GM21717 (cell line): ENCODE measurements at regions not wholly inside any gene's neighbourhood (a gene's known extent, or its start where the extent isn't known, plus 50 kb on each side); places are given as distances from the start of the nearest gene placed in this dataset.
"Not testable (repeated sequence)": the region's sequence is repeated elsewhere in the genome, so short reads cannot be mapped to it uniquely, and the experiment has no call there.

Source experiments
- ATAC-seq: cut with Tn5 transposase; IDR thresholded peaks from one replicate; pipeline ENCODE4 v1.9.1; 2021; ENCODE audit warnings: mild to moderate bottlenecking, moderate library complexity; ENCODE audit not compliant: unreplicated experiment

DNA sequence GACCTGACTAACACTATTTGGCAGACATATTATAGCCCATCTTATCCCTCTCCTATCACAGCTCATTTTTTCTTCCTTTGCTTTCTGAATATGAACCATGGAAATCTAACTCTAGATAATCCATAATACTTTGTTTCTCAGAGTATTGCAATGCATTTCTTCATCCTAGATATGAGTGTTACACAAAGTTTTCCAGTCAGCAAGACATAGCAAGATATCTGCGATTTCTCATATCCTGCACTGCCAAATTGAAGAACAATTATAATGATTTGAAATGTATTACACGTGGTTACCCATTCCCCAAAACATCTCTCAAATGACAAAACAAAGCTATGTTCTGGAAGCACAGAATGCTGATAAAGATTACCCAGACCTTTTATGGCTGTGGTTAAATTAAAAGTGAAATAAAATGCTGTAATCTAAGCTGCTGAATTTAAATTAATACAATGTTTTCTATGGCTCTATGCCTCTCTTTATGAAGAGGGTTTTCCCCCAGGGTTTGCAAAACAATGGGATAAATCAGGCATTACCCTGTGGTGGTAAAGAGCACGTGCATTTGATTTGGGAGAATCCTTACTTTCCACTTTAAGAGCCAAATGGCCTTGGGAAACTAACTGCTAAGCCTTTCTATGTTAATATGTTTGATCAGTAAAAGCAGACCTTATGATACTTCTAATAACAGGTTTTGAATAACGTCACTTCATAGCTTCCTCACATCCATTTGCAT lies 1291.0 kb upstream of the CNTN5 start:
- ATAC-seq, result no peak

DNA sequence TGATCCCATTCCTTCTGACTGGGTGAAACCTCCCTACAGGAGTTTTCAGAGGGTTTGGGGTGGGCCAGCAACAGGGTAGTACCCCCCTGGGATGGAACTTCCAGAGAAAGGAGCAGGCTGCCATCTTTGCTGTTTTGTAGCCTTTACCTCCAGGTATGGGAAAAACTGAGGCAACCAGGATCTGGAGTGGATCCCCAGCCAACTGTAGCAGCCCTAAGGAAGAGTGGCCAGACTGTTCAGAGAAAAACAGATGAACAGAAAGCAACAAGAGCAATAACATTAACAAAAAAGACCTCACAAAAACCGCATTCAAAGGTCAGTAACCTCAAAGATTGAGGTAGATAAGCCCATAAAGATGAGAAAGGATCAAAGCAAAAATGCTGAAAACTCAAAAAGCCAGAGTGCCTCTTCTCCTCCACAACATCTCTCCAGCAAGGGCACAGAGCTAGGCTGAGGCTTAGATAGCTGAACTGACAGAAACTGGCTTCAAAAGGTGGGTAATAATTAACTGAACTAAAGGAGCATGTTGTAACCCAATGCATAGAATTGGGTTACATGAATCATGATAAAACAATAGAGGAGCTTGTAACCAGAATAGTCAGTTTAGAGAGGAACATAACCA lies 1288.6 kb upstream of the CNTN5 start:
- no peak for ATAC-seq

DNA sequence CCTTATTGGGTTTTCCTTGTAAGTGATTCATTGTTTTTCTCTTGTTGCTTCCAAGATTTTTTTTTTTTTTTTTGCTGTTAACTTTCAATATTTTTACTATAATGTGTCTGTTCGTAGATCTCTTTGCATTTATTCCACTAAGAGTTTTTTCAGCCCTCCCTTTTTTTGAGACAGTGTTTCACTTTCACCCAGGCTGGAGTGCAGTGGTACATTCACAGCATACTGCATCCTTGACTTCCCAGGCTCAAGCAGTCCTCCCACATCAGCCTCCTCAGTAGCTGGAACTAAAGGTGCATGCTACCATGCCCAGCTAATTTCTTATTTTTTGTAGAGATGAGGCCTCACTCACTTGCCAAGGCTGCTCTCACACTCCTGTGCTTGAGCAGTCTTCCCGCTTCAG lies 1282.0 kb upstream of the CNTN5 start:
- ATAC-seq, result no peak

DNA sequence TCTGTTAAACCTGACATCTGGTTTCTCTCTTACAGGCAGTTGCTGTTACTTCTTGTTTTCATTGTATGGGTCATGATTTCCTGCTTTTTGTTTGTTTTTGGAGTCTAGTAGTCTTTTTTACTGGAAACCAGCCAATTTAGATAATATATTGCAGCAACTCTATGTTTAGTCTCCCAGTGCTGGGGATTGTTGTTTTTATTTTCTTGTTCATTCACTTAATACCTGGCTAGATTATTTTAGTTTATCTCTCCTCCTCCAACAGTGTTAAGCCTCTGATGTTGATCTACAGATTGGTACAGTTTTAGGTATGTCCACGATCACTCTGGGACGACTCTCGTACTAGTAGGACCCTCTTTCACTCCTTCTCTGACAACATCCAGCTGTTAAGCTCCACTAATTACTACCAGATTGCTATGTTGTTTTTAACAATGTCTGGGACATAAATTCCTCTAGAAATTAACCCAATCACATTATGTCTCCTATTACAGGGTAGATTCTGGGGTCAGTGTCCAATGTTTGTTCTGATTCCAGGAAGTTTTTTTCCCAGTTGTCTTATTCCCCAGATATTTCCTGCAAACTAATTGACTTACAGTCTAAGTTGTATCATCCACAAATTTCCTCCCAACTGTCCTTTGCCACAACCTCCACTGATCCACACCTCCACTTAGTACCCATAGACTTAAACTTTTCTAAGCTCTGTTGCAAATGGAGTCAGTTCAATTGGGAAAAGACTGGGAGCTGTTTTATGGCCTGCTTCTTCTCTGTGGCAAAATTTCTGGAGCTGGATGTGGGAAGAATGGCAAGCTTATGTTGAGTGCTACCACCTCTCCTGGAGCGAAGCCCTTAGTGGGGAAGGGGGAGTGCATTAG lies 1280.6 kb upstream of the CNTN5 start:
- no peak for ATAC-seq

DNA sequence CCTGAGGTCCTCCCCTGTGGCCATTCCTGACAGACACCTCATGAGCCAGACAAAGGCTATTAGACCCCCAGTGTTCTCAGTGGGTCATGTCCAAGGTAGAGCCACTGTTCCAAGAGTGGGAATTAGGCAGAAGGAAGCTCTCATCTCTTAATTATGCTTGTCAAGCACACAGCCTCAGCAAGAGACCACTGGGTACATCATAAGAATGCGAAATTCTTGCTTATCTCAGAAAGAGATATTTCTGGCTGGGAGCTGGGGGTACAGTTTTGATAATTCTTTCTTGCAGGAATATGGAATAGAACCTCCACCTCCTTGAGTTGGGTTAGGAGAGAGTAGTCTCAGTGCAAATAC lies 1280.0 kb upstream of the CNTN5 start:
- no peak for ATAC-seq

DNA sequence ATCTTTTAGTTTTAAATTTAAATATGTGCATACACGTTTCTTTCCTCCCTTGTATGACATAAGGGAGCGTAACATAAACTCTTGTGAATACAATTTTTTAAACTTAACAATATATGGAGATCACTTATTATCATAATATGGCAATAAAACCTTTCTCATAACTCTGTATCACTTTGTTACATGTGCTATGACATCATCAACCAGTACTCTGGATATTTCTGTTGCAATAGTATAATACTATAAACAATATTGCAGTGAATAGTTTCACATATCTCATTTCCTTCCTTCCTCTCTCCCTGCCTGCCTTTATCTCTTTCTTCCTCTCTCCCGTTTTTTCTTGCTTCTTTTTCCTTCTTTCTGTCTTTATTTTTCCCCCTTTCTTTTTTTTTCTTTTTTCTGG lies 1278.0 kb upstream of the CNTN5 start:
- no peak for ATAC-seq

DNA sequence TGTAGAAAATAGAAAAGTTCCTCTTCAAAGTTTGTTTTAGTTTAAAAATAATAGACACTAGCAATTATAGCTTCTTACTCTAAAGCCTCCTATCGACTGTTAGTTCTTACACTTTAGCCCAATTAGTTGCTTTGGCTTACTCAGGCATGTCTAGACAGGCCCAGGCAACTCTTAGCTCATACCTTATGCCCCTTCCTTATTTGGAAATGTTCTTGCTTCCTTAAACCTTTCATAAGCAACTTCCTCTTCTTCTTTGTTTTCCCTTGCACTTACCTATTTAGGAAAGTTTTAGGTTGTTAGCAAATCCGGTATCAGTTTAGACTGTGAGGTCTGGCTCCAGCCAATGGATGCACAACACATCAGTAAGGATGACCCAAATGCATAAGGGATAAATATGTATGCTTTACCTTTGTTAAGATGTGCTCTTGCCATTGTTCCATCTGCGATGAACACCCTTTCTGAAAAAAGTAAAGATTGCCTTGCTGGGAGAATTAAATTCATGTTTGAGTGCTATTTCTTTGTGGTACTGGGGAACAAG lies 1277.5 kb upstream of the CNTN5 start:
- no peak for ATAC-seq

DNA sequence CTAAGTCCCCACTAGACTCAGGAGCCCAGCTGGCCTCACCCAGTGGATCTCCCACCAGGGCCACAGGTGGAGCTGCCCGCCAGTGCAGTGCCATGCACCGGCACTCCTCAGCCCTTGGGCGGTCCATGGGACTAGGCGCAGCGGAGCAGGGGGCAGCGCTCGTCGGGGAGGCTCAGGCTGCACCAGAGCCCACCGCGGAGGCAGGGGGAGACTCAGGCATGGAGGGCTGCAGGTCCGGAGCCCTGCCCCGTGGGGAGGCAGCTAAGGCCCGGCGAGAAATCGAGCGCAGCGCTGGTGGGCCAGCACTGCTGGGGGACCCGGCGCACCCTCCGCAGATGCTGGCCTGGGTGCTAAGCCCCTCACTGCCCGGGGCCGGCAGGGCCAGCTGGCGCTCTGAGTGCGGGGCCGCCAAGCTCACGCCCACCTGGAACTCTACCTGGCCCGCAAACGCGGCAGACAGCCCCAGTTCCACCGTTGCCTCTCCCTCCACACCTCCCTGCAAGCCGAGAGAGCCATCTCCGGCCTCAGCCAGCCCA lies 1275.2 kb upstream of the CNTN5 start:
- ATAC-seq, result no peak

DNA sequence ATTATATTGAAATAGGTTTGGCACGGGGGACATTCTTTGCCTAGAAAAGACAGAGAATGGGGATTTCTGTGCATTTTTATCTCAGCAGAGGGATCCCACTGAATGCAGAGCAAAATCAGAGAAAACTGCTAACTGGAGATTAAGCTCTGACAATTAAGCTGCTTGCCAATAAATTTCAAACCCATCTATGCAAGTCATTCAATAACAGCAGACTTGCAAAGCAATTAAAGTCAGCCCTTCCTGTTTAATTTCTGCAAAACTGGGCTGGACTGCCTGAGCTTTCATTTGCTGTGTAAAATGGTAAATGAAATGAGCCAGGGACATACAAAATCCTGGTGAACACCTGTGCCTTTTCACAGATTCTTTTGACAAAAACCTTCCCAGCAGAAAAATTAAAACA lies 1273.9 kb upstream of the CNTN5 start:
- no peak for ATAC-seq

DNA sequence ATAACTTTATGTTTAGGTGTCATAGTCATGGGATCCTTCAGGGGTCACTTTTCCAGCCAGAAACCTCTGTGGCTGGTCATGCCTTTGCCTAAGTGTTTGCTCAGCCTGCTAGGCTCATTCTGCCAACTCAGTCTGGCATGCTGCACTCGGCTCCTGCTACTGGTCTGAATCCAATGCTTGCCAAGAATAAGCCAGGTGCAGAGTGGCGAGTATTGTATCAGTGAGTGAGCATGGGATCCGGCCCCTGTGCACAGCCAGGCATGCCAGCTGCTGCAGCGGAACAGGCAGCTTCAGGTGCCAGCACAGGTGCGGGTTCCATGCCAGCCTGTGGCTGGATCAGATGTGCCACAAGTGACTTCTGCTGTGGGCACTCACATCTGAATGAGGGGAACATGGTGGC lies 1269.3 kb upstream of the CNTN5 start:
- ATAC-seq, result no peak

DNA sequence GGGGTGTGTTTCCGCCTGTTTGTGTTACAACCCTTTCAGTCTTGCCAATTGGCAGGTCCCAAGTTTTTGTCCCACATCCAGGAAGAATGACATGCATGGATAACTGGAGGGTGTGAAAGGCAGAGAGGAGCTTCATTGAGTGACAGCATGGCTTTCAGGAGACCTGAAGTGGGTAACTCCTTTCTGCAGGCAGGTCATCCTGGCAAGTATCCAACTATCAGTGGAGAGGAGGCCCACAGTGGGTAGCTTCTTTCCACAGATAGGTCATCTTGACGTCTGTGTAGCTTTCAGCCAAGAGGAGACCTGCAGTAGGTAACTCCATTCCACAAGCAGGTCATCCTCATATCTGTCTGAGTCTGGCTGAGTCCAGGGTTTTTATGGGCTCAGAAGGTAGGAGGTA lies 1268.8 kb upstream of the CNTN5 start:
- no peak for ATAC-seq

DNA sequence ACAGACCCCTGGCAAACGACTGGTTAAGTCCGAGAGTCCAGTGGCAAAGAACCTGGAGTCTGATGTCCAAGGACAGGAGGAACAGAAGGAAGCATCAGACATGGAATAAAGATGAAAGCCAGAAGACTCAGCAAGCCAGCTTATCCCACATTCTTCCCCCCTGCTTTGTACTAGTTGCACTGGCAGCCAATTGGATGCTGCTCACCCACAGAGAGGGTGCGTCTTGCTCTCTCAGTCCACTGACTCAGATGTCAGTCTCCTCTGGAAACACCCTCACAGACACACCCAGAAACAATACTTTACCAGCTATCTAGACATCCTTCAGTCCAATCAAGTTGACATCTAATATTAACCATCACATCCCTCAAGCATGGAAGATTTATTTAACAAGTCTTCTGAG lies 1265.8 kb upstream of the CNTN5 start:
- no peak for ATAC-seq

DNA sequence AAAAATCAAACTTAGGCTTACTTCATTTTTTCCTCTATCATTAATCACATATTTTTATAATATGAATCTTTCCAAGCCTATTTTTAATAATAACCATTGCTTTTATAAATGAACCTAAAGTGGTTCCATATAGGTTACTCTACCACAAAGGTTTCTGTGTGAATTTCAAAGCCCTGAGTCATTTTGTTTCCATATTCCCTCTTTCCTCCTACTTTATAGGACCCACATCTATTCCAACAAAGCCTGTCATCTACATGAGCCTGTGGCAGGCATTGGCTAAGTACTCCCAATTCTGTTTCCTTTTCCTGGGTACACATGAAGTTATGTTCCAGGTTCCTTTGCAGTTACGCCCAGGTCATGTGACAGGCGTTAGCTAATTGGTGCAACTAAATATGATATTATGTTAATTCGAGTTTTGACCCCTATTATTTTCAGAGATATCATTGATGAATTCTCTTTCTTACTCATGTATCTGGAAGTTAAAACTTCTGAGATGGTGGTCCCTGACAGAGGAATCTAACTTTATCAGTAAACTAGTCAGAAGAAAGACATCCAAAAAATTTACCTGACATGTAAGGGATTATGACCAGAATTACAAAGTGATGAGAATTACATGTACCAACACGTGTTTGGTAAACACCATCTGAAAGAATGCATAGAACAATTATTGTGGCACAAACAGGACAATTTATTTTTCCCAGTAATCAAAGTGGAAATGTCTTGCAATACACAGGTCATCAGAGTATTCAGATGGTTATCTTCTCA lies 1264.0 kb upstream of the CNTN5 start:
- no peak for ATAC-seq

DNA sequence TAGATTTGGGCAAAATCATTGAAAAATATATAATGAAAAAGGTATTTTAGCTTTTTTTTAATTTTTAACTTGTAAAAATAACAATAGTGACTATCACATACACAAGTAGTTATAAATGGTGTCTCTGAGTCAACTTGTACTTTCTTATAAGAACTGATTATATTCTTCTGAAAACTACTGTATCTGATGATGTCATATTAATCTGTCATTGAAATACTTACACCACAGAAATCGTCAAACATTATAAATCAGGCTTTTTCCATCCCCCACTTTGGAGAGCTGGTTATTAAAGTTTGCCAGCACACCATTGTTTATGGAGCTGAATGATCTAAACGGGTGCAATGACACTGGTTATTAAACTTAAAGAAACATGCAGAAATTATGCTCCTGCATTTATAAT lies 1259.6 kb upstream of the CNTN5 start:
- ATAC-seq, result no peak

DNA sequence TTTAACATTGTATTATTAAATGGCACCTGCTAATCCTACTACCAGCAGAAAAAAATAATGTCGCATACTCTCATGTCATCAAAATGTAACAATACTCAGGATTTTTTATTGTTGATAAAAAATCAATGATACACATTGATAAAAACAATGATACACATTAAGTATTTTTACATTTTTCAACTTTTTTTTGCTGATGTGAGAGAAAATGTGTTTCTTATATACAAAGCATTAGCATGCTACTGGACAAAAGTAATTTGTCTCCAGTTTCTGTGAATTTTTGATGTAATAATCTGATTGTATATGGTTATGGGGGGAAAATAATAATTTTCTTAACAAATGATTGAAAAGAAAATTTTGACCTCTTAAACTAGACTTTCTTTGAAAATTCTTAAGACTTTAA lies 1256.6 kb upstream of the CNTN5 start:
- no peak for ATAC-seq

DNA sequence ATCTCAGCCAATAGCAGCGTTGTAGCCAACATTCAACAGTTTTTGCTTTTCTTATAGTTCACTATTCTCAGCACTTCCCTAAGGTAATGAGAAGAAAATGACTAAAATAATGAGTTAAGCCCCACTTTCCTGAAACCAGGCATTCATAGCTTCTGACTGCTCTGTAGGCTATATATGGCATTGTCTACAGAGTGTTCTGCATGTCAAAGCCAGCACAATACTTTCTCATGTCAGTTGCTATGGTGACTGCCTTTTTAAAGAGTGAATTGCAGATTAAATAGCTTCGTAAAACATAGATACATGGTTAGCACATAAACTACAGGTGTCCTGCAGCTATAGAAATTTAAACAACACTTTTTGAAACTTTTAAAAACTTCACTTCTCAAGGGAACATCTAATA lies 1256.1 kb upstream of the CNTN5 start:
- ATAC-seq, result no peak

DNA sequence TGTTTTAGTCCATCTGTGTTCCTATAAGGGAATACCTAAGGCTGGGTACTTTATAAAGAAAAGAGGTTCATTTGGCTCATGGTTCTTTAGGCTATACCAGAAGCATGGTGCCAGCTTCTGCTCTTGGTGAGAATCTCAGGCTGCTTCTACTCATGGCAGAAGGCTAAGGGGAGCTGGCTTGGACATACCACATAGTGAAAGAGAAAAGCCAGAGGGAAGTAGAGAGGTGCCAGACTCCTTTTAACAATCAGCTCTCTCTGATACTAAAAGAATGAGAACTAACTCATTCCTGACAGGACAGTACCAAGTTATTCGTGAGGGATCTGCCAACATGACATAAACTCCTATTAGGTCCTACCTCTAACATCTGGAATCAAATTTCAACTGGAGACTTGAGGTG lies 1250.2 kb upstream of the CNTN5 start:
- no peak for ATAC-seq

DNA sequence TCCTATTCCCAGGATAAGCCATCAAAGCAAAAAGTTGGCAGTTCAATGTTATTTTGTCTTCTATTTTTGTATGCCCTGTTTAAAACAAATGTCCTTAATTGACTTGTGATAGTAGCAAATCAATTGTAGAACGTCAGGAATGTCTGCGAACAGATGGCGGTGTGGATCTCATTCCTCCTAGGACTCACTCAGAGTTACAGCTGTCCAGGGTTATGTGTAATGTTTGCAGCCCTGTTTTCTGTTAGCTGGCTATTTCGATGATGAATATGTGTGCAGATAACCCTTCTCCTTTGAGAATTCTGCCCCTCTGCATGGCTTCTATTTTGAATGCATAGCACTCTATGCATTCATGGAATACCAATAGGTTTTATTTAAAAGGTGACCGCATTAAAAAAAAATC lies 1248.0 kb upstream of the CNTN5 start:
- no peak for ATAC-seq

DNA sequence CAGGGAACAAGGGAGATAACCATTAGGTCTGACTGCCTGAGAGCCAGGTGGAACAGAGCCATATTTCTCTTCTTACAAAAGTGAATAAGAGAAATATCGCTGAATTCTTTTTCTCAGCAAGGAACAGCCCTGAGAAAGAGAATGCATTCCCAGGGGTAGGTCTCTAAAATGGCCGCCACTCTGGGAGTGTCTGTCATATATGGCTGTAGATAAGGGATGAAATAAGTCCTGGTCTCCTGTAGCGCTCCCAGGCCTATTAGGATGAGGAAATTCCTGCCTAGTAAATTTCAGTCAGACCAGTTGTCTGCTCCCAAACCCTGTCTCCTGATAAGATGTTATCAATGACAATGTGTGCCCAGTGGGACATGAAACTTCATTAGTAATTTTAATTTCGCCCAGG lies 1236.4 kb upstream of the CNTN5 start:
- not testable (repeated sequence) for ATAC-seq

DNA sequence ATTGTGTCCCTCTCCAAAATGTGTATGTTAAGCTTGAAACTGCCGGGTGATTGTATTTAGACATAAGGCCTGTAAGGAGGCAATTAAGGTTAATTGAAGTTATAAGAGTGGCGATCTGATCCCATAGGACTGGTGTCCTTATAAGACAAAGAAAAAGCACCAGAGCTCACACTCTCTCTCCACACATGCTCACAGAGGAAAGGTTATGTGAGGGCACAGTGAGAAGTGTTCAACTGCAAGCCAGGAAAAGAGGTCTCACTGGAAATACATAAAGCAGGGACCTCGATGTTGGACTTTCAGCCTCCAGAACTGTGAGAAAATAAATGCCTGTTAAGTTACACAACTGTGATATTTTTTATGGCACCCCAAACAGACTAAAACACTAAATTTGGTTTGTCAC lies 1233.8 kb upstream of the CNTN5 start:
- no peak for ATAC-seq

DNA sequence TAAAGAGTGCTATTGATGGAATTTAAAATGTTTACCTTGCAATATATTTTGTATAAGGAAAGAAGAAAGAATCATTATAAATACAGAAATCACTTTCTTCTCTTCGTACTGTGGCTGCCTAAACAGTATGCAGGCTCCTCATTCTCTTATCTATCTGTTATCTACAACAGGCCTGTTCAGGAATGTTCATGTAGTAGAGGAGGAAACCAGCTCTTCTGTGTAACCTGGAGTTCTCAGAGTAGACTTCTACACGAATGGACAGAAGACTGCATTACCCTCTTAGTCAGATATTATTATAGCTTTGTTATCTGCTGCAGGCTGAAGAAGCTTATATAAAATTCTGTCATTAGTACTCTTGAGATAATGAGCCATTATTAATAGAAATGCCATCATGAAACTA lies 1225.9 kb upstream of the CNTN5 start:
- ATAC-seq, result no peak
